ENCODE measurements at regions not wholly inside any gene's neighbourhood (a gene's known extent, or its start where the extent isn't known, plus 50 kb on each side); places are given as distances from the start of the nearest gene placed in this dataset.
A peak's percentile ranks its signal among the peaks of the same experiment; 100 is the strongest.

GRCh38 chr15:70440416-70441138 is 322.8 kb downstream of the UACA start:
- peak; percentile 5 for DNase-seq

GRCh38 chr15:70439880-70440279 is 323.5 kb downstream of the UACA start:
- DNase-seq: no peak

- DNase-seq: peak; percentile 52
Measured at GRCh38 chr15:70439304-70439877, 324.0 kb downstream of the UACA start.

- DNase-seq: no peak
Measured at GRCh38 chr15:70438776-70439175, 324.6 kb downstream of the UACA start.

- DNase-seq: no peak
Measured at GRCh38 chr15:70437882-70438451, 325.4 kb downstream of the UACA start.

- DNase-seq: no peak
Measured at GRCh38 chr15:70437089-70437488, 326.3 kb downstream of the UACA start.

GRCh38 chr15:70436428-70436827 is 326.9 kb downstream of the UACA start:
- DNase-seq: peak; percentile 27

- peak; percentile 32 for DNase-seq
Measured at GRCh38 chr15:70435872-70436271, 327.5 kb downstream of the UACA start.

GRCh38 chr15:70435369-70435768 is 328.0 kb downstream of the UACA start:
- peak; percentile 32 for DNase-seq

GRCh38 chr15:70433586-70434324 is 329.6 kb downstream of the UACA start:
- DNase-seq: no peak

GRCh38 chr15:70432924-70433495 is 330.3 kb downstream of the UACA start:
- DNase-seq: no peak

- DNase-seq: no peak
Measured at GRCh38 chr15:70431854-70432253, 331.5 kb downstream of the UACA start.

- DNase-seq: peak; percentile 39
Measured at GRCh38 chr15:70430069-70430468, 332.4 kb upstream of the TLE3 start.

- peak; percentile 10 for DNase-seq
Measured at GRCh38 chr15:70429056-70429722, 331.5 kb upstream of the TLE3 start.

GRCh38 chr15:70428211-70428822 is 330.6 kb upstream of the TLE3 start:
- no peak for DNase-seq

- no peak for DNase-seq
Measured at GRCh38 chr15:70427167-70428120, 329.7 kb upstream of the TLE3 start.

- DNase-seq: no peak
Measured at GRCh38 chr15:70426096-70426821, 328.5 kb upstream of the TLE3 start.

- peak; percentile 72 for DNase-seq
Measured at GRCh38 chr15:70424937-70425411, 327.3 kb upstream of the TLE3 start.

- DNase-seq: no peak
Measured at GRCh38 chr15:70423267-70423666, 325.6 kb upstream of the TLE3 start.

GRCh38 chr15:70422342-70422741 is 324.6 kb upstream of the TLE3 start:
- DNase-seq: no peak
